H1 (cell line): ENCODE measurements at regions not wholly inside any gene's neighbourhood (a gene's known extent, or its start where the extent isn't known, plus 50 kb on each side); places are given as distances from the start of the nearest gene placed in this dataset.

Experiments used
- CHD7 ChIP-seq: fragments of 300-600 bp; sonication (generic); IDR thresholded peaks from 2 replicates; pipeline ENCODE4 v1.7.1; 2012; ENCODE audit warnings: low read length, moderate library complexity, mild to moderate bottlenecking, inconsistent platforms; ENCODE audit not compliant: insufficient replicate concordance
- RXRA ChIP-seq: IDR thresholded peaks from 2 replicates; pipeline ENCODE4 v1.6.1; 2011; ENCODE audit warnings: low read depth, mild to moderate bottlenecking, low read length, moderate library complexity; ENCODE audit not compliant: insufficient read depth
- TCF12 ChIP-seq: IDR thresholded peaks from 2 replicates; pipeline ENCODE4 v1.6.1; 2011; ENCODE audit warnings: low read depth, mild to moderate bottlenecking, low read length

GRCh38 chr6:141403103-141403502 lies 729.6 kb upstream of the GJE1 start (continued):
- TF ChIP-seq CHD7 (no peak), RXRA (no peak), TCF12 (no peak)
